GM12891 (cell line): ENCODE measurements at regions not wholly inside any gene's neighbourhood (a gene's known extent, or its start where the extent isn't known, plus 50 kb on each side); places are given as distances from the start of the nearest gene placed in this dataset.

Source experiments
- PAX5 ChIP-seq: IDR thresholded peaks from 2 replicates; pipeline ENCODE4 v1.6.1; 2011; ENCODE audit warnings: low read length, moderate library complexity, mild to moderate bottlenecking; ENCODE audit not compliant: insufficient read depth, severe bottlenecking
- POLR2A ChIP-seq: IDR thresholded peaks from 2 replicates; pipeline ENCODE4 v1.6.1; 2011; ENCODE audit warnings: low read depth, low read length, control low read depth
- POLR2AphosphoS5 ChIP-seq: IDR thresholded peaks from 2 replicates; pipeline ENCODE4 v1.6.1; 2011; ENCODE audit warnings: low read depth, low read length, control low read depth
- POU2F2 ChIP-seq: IDR thresholded peaks from 2 replicates; pipeline ENCODE4 v1.6.1; 2011; ENCODE audit warnings: low read depth, mild to moderate bottlenecking, control low read depth, low read length, moderate library complexity
- SPI1 ChIP-seq: IDR thresholded peaks from 2 replicates; pipeline ENCODE4 v1.6.1; 2011; ENCODE audit warnings: low read depth, low read length, control low read depth

DNA sequence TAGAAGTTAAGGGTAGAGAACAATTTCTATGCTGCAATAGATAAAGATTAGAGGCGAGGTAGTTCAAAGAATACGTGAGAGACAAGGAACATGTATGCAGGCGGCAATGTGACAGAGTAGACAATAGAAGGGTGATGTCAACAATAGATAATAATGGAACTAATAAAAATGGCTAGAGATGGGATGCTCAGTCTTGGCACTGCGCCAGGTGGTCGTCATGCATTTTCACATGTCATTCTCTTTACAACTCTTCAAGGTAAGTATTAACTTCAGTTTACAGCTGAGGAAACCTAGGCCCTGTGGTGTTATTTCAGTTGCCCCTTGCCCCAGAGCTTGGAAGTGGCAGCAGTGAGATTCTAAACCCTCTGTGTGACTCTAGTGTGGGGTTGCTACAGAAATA is 890.7 kb upstream of the CELF4 start:
- no peak for TF ChIP-seq POLR2A
- TF ChIP-seq POU2F2, result no peak
- no peak for TF ChIP-seq PAX5
- TF ChIP-seq POLR2AphosphoS5, result no peak
- TF ChIP-seq SPI1, result no peak
